ENCODE measurements at regions not wholly inside any gene's neighbourhood (a gene's known extent, or its start where the extent isn't known, plus 50 kb on each side); places are given as distances from the start of the nearest gene placed in this dataset.

DNA sequence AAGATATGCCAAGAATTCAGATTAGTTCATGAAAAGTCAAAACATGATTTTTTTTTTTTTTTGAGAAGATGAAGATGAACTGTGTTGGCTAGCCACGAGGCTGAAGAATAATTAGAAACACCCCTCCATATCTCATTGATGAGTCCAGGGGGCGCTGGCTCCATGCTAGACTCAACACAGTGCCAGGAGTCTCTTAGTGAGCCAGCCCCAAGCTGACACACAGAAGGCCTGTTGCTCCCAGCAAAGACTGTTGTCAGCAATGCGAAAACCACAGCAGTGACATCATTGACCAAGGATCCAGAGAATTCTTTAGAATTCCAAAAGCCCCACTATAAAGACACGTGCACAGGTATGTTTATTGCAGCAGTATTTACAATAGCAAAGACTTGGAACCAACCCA lies 185.2 kb downstream of the ANXA2 start:
- Histone ChIP-seq H3K4me1 (no peaks in the 10 kb centered on the region), H3K36me3 (no peaks in the 10 kb centered on the region), H3K9me3 (no peaks in the 10 kb centered on the region), H3K27ac (no peak overlapping the region), H3K27me3 (no peaks in the 10 kb centered on the region), H3K4me3 (replicated peaks in 1 of 3) (no peak overlapping the region)
- no peak for DNase-seq
- intact Hi-C loops (cut with DNase I) = no loop called here
- TF ChIP-seq, protein P1, sequence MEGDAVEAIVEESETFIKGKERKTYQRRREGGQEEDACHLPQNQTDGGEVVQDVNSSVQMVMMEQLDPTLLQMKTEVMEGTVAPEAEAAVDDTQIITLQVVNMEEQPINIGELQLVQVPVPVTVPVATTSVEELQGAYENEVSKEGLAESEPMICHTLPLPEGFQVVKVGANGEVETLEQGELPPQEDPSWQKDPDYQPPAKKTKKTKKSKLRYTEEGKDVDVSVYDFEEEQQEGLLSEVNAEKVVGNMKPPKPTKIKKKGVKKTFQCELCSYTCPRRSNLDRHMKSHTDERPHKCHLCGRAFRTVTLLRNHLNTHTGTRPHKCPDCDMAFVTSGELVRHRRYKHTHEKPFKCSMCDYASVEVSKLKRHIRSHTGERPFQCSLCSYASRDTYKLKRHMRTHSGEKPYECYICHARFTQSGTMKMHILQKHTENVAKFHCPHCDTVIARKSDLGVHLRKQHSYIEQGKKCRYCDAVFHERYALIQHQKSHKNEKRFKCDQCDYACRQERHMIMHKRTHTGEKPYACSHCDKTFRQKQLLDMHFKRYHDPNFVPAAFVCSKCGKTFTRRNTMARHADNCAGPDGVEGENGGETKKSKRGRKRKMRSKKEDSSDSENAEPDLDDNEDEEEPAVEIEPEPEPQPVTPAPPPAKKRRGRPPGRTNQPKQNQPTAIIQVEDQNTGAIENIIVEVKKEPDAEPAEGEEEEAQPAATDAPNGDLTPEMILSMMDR (IDR thresholded peaks at IDR 0.05) = no peak
- TF ChIP-seq POLR2A (IDR thresholded peaks at IDR 0.05) = no peak
- 68 to 74% methylated on average over 4 of the region's 4 CpGs for WGBS, 2 donors

DNA sequence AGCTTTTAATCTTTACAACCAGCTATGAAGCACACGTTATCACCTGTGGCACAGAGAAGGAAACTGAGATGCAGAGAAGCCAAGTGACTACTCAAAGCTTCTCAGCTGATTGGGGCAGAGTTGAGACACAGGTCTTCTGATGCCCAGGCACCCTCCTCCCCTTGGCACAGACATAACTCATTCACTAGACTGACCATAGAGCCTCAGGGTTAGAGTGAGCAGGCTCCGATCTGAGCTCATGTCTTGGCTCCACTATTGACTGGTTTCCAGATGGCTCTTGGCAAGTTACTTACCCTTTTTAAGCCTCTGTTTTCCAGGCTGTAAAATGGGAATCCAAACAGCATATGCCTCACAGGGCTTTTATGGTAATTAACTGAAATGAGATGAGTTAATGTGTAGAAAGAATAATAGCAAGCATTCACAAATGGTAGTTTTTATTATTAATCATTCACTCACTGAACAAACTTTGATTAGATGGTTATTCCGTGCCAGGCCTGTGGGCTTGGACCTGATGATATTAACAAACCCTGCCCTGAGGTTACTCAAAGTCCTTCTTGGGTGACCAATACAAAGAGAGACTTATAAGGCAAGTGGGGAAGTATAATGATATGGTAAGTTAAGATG lies 184.3 kb downstream of the ANXA2 start:
- TF ChIP-seq, protein P1 (IDR thresholded peaks at IDR 0.05) = no peak
- no peak for TF ChIP-seq POLR2A (IDR thresholded peaks at IDR 0.05)
- no peak for DNase-seq
- intact Hi-C loops (cut with DNase I) = no loop called here
- no peaks in the 10 kb centered on the region for H3K9me3 ChIP-seq
- H3K4me3 ChIP-seq (replicated peaks in 1 of 3) = no peak overlapping the region
- no peak overlapping the region for H3K27ac ChIP-seq
- no peaks in the 10 kb centered on the region for H3K27me3 ChIP-seq
- no peaks in the 10 kb centered on the region for H3K36me3 ChIP-seq
- no peaks in the 10 kb centered on the region for H3K4me1 ChIP-seq
- 77 to 90% methylated on average over 3 of the region's 3 CpGs for WGBS, 2 donors

DNA sequence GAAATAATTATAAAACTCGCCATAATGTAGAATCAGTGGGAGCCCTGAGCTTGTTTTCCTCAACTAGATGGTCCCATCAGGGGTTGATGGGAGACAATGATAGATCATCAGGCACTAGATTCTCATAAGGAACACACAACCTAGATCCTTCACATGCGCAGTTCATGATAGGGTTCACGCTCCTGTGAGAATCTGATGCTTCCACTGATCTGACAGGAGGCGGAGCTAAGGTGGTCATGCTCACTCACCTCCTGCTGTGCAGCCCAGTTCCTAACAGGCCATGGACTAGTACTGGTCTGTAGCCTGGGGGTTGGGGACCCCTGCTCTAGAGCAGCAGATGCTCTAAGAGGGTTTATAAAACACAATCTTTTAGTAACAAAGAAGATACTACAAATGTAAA lies 183.6 kb downstream of the ANXA2 start:
- 93 to 94% methylated on average over 4 of the region's 4 CpGs for WGBS, 2 donors
- no peak overlapping the region for H3K27ac ChIP-seq
- no peak for TF ChIP-seq POLR2A (IDR thresholded peaks at IDR 0.05)
- TF ChIP-seq, protein P1 (IDR thresholded peaks at IDR 0.05) = no peak
- intact Hi-C loops (cut with DNase I) = no loop called here
- no peaks in the 10 kb centered on the region for H3K27me3 ChIP-seq
- no peak overlapping the region for H3K4me3 ChIP-seq (replicated peaks in 1 of 3)
- DNase-seq = no peak
- no peaks in the 10 kb centered on the region for H3K36me3 ChIP-seq
- H3K9me3 ChIP-seq = no peaks in the 10 kb centered on the region
- no peaks in the 10 kb centered on the region for H3K4me1 ChIP-seq

DNA sequence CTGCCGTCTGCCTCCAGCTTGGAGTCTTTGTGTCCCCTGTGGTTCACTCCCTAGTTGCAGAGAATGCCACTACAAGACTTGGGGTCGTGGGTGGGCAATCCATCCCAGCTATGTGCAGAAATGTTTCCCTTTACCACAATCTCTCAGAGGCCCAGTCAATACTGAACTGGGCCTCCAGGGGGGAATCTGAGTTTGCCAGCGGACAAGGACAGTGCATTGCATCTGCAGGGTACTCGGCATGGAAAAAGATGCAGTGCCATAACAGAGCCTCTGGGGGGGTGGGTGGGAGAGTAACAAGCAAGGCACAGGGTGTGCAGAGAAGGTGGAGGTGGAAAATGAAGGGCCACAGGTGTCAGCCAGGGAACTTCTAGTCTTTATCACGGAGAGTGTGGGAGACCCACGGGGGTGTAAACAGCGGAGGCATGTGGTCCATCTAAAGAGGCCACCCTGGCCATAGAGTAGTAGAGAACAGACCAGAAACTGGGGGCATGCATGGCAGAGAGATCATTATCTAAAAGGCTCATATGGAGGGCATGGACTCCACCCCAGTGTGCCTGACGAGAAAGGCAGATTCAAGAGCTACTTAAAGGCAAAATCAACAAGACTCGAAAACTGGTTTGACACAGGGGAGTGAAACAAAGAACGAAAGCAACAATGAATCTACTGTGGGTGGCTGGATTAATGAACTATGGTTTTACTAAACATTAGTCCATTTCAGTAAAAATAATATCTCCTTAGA lies 182.4 kb downstream of the ANXA2 start:
- intact Hi-C loops (cut with DNase I) = no loop called here
- Histone ChIP-seq H3K27me3 (no peaks in the 10 kb centered on the region), H3K4me1 (no peaks in the 10 kb centered on the region), H3K36me3 (no peaks in the 10 kb centered on the region), H3K9me3 (no peaks in the 10 kb centered on the region), H3K4me3 (replicated peaks in 1 of 3) (no peak overlapping the region), H3K27ac (no peak overlapping the region)
- DNase-seq = no peak
- WGBS, 2 donors = 62 to 63% methylated on average over 9 of the region's 10 CpGs
- TF ChIP-seq, protein P1 (IDR thresholded peaks at IDR 0.05) = no peak
- no peak for TF ChIP-seq POLR2A (IDR thresholded peaks at IDR 0.05)

DNA sequence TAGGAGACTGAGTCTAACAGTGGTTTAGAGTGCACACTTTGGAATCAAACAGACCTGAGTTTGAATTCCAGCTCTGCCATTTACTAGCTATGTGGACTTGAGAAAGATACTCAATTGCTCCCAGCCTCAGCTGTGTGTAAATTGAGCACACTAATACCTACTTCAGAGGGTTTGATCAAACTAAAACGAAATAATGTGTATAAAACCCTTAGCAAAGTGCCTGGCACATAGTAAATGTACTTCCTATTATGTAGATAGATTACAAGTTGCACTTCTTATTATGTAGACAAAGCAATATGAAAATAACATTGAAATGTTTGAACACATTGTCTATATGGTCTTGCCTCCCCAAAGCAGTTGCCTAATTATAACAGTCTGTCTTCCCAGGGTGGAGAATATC lies 180.6 kb downstream of the ANXA2 start:
- Histone ChIP-seq H3K36me3 (no peaks in the 10 kb centered on the region), H3K27ac (no peak overlapping the region), H3K4me3 (replicated peaks in 1 of 3) (no peak overlapping the region), H3K4me1 (no peaks in the 10 kb centered on the region), H3K27me3 (no peaks in the 10 kb centered on the region), H3K9me3 (no peaks in the 10 kb centered on the region)
- DNase-seq = no peak
- no peak for TF ChIP-seq POLR2A (IDR thresholded peaks at IDR 0.05)
- intact Hi-C loops (cut with DNase I) = no loop called here
- 48 to 54% methylated on average over 1 of the region's 1 CpG for WGBS, 2 donors
